Activated CD8-positive, alpha-beta memory T cell treated with anti-CD3 and anti-CD28 coated beads for 24 hours (primary cell): ENCODE measurements at regions not wholly inside any gene's neighbourhood (a gene's known extent, or its start where the extent isn't known, plus 50 kb on each side); places are given as distances from the start of the nearest gene placed in this dataset.

ENCODE experiments used
- DNase-seq: peaks from one replicate; pipeline ENCODE4 v3.0.0-alpha.2; 2020

DNA sequence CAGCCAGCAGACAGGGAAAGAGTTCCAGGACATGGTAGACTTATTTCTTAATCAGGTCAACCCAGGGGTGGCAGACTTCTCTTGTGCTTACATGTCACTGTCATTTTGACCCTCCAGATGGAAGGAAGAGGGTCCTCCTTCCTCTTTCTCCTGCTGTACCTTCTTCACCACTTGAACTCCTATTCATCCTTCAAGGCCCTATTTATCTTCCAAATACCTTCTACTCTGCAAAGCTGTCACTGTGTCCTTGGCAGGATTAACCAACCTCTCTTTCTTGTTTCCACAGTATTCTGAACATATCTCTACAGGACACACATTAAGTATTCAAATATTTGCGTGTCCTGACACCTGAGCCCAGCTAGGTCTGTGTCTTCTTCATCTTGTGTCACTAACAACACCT is 163.1 kb downstream of the DICER1 start:
- DNase-seq, result no peak

GRCh38 chr14:94992046-94992445 is 165.3 kb downstream of the DICER1 start:
- DNase-seq, result no peak

DNA sequence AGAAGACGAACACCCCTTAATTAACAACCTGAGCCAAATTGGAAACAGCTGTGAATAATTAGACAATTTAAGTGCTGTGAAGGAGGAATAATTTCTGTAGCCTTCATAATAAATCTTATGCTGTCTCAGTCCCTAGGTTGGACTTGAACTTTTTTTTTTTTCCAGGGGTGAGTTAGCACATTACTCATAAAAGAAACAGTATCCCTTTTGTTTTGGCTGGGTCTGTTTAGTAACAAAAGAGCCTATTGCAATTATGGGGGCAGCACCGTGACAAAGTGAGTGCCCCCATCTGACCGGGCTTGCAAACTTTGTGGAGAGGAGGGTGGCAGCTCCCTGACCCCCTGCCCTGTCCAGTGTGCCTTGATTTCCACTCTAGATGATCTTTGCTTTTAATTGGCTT is 167.4 kb downstream of the DICER1 start:
- no peak for DNase-seq

GRCh38 chr14:94989417-94989816 is 167.9 kb downstream of the DICER1 start:
- DNase-seq, result no peak

- DNase-seq, result no peak
These were observed 169.9 kb downstream of the DICER1 start for GRCh38 chr14:94987409-94987808.

- no peak for DNase-seq
These were observed 177.4 kb downstream of the DICER1 start for GRCh38 chr14:94979891-94980290.

GRCh38 chr14:94977016-94977415 is 180.3 kb downstream of the DICER1 start:
- DNase-seq, result no peak

DNA sequence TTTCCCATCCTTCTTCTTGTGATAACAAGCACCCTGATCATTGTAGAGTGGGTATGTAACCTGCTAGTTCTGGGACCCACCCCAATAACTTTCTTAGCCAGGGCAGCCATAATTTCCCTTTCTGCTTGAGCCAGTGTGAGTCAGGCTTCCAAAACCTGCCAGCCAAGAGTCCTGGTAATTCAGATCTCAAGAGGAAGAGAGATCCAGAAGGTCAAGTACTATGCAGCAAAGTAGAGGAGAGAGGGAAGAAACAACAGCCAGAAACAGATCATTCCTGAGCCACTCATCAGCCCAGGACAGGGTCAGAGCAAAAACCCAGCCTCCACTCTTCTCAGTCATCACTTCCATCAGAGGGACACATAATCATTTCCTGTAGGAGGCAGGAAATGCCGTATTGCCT is 182.0 kb downstream of the DICER1 start:
- no peak for DNase-seq

- DNase-seq, result no peak
These were observed 182.4 kb downstream of the DICER1 start for GRCh38 chr14:94974893-94975292.

DNA sequence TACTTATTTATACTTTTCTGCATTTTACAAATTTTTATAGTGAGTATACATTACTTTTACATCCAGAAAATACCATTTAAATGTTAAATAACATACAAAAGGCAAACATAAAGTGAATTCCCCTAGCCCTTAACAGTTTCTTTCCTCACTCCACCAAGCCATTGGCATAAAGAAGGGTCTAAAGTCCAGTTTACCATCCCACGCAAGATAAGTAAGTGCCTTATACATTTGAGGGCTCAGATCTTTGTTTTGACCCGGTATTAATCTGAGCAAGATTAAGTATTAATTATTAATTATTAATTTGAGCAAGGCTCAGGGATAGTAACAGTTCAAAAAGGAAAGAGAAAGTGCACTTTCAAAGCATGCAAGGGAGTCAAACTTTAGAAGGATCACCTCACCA is 182.9 kb downstream of the DICER1 start:
- DNase-seq, result no peak

- DNase-seq, result no peak
These were observed 185.6 kb downstream of the DICER1 start for GRCh38 chr14:94971750-94972149.

GRCh38 chr14:94970941-94971730 is 186.2 kb downstream of the DICER1 start:
- DNase-seq, result no peak

DNA sequence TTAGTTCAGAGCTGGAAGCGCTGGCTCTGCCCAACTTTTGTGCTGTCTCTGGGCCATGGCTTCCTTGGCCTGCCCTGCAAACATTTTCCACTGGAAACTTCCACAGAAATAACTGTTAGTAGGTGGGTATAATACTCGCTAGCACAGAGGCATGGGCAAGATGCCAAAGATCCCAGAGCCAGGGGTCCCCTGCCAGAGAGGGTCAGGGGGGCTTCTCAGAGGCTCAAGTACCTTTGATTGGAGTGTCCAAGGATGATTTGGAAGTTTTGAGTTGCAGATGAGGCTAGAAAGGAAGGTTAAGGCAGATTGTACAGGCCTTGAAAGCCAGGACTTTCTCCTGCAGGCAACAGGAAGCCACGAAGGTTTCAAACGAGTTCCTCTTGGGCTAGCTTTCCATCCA is 187.6 kb downstream of the DICER1 start:
- no peak for DNase-seq

GRCh38 chr14:94966868-94967267 is 190.5 kb downstream of the DICER1 start:
- no peak for DNase-seq

DNA sequence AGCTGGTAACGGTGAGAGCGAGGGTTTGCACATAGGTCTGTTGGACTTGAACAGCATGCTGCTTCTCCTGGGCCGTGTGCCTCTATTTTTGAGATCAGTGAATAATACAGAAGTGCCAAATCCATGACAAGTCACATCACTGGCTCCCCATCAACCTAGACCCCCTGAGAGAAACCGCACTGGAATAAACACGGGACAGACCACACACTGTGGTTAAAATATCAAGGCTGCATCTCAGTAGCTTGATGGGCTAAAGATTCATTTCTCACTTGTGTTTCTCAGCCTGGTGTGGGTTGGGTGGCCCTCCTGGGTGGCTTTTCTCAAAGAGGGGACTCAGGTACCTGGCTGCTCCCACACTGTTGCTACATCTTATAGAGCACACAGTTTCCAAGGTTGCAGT is 191.0 kb downstream of the DICER1 start:
- DNase-seq, result no peak

- DNase-seq, result no peak
These were observed 191.6 kb downstream of the DICER1 start for GRCh38 chr14:94965551-94966313.

DNA sequence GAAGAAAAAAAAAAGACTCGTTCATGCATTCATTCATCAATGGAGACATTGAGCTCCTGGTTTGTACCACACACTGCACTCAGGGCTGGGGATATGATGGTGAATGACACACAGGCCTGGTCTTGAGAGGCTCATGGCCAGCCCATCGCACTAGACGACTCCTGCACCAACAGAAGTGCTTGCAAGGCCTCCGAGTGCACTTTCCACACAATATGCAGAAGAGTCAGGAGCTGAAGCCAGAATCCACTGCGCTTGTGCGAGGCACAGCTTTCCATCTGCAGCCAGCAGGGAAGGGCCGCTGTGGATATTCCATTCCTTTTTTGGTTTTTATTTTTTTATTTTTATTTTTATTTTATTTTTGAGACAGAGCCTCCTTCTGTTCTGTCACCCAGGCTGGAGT is 192.4 kb downstream of the DICER1 start:
- no peak for DNase-seq

DNA sequence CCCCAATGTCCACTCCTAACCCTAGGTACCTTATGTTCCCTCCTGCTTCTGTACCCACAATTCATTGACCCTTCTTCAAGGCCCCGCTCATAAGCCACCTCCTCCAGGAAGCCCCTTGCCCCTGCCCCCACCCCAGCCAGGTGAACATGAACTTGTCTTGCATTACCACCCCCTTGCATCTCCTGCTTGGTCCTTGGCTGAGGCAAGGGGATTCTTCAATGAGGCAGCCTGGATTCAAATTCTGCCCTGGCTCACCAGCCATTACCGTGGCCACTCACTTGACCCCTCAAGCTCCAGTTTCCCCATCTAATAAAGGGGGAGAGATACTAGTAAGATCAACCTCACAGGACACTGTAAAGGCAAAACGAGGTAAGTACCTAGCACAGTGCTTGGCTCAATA is 193.1 kb downstream of the DICER1 start:
- DNase-seq, result no peak

DNA sequence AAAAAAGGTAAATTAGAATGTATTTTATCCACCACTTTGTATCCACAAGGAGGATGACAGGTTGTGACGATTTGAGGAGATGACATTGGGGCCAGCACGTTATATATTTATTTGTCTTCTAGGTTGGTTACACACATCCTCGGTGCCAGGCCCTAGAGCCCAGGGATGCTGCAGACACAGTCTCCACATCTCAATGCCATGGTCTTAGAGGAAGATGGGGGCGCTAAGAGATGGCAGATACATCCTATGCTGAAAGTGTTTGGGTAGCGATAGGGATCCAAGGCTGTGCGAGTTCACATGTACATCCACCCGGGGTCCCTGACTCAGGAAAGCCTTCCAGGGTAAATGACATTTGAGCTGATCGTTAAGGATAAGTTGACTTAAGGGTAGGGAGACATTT is 193.1 kb upstream of the GSC start:
- DNase-seq, result no peak

GRCh38 chr14:94962166-94962575 is 192.3 kb upstream of the GSC start:
- no peak for DNase-seq

DNA sequence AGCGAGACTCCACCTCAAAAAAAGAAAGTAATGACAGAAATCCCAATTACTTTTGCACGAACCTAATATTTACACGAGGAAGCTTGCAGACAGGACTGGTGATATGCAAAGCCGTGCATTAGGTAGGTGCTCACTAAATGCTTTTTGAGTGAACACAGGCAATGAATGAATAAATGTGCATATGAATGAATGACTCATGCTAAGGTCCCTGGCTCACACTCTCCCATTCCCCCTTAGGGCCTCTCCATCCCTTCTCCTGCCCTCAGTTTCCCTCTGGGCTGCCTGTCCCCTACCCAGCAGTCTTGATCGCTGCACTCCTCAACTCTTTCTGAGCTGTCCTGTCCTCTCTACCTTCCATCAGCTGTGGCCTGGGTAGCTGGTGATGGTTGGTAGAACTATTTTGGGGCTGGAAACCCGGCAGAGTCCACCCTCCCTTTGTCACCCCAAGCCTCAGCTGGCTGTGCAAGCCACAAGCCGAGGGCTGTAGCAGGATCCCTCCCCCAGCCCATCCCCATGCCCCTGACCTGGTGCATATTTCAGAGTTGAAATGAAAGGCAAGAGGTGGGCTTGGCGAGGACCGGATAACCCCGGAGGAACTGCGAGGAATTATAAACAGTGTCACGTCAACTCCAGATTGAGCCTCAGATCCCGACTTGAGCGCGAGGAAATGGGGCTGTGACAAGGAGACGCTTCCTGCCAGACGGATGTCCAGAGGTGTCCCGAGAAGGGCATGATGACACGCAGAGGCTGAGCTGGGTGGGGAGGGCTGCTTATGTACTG is 191.7 kb upstream of the GSC start:
- no peak for DNase-seq

DNA sequence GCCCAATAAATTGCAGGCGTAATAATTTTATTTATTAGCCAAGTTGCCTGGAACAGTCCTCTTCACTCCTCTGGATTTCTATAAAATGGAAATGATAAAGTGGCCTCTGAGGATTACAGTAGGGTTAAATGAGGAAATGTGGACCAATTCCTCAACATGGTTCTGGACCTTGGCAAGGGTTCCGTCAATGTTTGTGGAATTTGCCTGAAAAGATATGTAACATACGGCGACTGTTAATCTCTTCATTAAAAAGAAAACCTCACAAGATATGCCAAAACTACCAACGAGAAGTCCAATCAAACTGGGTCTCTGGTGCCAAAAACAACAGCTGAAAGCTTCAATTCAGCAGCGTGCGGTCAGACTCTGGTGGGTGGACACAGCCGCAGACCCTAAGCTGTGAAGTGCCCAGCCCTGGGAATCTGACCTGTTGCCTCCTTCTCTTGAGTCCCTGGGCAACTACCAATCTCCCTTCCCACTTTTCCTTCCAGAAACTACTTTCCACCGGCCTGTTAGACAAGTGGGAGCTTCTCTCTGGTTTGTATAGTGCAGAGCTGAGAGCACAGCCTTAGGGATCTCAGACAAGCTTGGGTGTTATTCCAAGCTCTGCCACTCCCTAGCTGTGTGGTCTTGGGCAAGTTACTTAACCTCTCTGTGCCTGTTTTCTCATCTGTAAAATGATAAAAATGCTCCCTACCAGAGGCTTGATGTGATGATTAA is 190.5 kb upstream of the GSC start:
- DNase-seq, result no peak
